ENCODE measurements at regions not wholly inside any gene's neighbourhood (a gene's known extent, or its start where the extent isn't known, plus 50 kb on each side); places are given as distances from the start of the nearest gene placed in this dataset.

- TF ChIP-seq ZNF274 (IDR thresholded peaks at IDR 0.05; ENCODE audit: low read depth, low read length) = no peak
- H3K4me3 ChIP-seq (ENCODE audit: low read length) = no peak overlapping the region
Measured at GRCh38 chr2:76381624-76382023, 670.9 kb upstream of the GCFC2 start.

DNA sequence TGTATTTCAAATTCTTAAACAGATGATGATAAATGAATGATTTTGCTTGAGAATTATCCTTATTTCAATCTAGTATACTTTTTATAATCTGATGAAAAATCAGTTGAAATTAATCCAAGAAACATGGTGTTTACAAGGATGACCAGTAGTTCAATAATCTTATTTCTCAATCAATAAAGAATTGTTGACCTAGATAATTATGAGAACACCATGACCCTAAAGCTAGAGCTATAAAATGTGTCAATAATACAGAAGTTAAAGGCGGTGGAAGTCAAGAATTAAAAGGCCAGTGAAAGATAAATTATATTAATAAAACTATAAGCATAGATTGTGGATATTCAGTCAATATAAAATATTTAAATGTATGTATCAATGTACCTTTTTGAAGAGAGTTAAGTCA, 667.4 kb upstream of the GCFC2 start:
- no peak overlapping the region for H3K4me3 ChIP-seq (ENCODE audit: low read length)
- TF ChIP-seq ZNF274 (IDR thresholded peaks at IDR 0.05; ENCODE audit: low read depth, low read length) = no peak

GRCh38 chr2:76341439-76341838, 630.7 kb upstream of the GCFC2 start:
- no peak for TF ChIP-seq ZNF274 (IDR thresholded peaks at IDR 0.05; ENCODE audit: low read depth, low read length)
- H3K4me3 ChIP-seq (ENCODE audit: low read length) = no peak overlapping the region

DNA sequence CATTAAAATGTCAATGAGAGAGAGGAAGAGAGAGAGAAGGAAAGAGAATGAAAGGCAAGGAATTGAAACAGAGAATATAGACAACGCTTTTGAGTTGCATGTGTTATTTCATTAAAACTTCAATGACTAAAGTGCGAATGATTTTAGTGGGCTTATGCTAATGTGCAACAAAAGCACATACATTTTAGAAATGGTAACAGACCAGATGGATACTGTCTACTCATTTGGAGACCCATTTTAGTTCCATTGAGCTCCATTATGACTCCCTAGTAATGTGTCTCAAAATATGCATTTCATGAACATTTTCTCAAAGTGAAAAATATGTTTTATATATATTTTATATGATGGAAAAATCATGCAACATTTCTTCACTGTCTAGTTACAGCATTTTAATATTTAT, 622.2 kb upstream of the GCFC2 start:
- no peak overlapping the region for H3K4me3 ChIP-seq (ENCODE audit: low read length)
- no peak for TF ChIP-seq ZNF274 (IDR thresholded peaks at IDR 0.05; ENCODE audit: low read depth, low read length)

DNA sequence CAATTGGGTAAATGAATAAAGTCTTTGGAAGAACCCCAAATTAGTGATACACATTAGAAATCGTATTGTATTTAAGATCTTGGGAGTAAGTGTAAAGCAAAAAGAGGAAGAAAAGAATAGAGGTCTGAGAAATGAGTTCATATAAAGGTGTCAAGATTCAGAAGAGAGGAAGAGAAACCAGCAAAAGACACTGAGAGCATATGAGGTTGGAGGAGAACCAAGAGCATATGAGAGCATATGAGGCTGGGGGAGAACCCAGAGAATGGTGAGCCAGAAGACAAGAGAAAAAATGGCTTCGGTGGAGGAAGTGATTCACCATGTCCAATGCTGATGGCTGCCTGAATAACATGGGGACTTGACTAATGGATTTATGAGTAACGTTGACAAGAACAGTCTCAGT, 620.1 kb upstream of the GCFC2 start:
- no peak overlapping the region for H3K4me3 ChIP-seq (ENCODE audit: low read length)
- no peak for TF ChIP-seq ZNF274 (IDR thresholded peaks at IDR 0.05; ENCODE audit: low read depth, low read length)

DNA sequence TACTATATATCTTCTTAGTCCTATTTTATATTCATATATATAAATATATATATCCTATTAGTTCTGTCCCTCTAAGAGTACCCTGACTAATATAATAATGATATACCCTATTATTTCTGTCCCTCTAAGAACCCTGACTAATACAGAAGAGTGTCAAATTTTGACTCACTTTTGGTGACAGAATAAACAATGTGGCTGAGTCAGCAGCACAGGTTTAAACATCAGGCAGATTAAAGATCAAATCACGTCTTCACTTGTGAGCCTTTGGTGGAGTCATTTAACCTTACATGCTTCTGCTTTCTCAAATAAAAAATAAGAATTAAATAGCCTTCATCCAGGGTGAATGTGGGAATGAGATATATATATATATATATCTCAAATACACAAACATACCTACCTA, 615.9 kb upstream of the GCFC2 start:
- no peak for TF ChIP-seq ZNF274 (IDR thresholded peaks at IDR 0.05; ENCODE audit: low read depth, low read length)
- H3K4me3 ChIP-seq (ENCODE audit: low read length) = no peak overlapping the region

GRCh38 chr2:76323381-76323780, 612.7 kb upstream of the GCFC2 start:
- no peak for TF ChIP-seq ZNF274 (IDR thresholded peaks at IDR 0.05; ENCODE audit: low read depth, low read length)
- no peak overlapping the region for H3K4me3 ChIP-seq (ENCODE audit: low read length)

DNA sequence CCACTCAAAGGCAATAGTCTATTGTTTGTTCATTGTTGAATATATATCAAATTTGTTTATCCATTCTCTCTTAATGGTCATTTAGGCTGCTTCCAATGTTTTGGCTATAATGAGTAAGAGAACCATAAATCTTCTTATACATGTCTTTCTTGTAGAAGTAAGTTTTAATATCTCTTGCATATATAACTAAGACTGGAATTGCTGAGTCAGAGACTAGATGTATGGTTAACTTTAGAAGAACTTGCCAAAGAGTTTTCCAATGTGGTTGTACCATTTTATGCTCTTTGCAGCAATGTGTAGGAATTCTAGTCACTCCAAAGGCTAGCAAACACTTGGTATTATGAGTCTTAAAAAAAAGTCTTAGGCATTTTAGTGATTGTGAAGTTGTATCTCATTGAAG, 610.0 kb upstream of the GCFC2 start:
- TF ChIP-seq ZNF274 (IDR thresholded peaks at IDR 0.05; ENCODE audit: low read depth, low read length) = no peak
- no peak overlapping the region for H3K4me3 ChIP-seq (ENCODE audit: low read length)

DNA sequence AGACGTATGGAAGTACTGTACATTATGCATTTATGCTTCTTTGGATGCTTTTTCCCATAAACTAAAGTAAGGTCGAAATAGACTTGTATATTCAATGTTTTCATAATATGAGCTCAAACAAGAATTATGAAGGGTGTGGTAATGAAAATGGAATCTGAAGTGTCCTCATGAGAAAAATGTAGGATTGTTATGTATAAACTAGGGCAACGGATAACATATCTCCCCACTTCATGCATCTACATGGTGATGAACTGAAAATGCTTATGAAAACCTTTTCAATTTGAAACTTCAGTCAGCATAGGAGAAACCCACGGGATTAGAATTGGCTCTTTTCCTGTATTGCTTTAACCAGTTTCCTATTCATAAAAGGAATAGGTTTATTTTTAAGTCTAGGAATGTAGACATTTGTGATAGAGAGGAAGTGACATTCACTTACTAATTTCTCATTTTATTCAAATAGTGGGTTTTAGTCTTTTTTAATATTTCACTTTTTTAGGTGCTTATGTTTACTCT, 608.2 kb upstream of the GCFC2 start:
- no peak overlapping the region for H3K4me3 ChIP-seq (ENCODE audit: low read length)
- TF ChIP-seq ZNF274 (IDR thresholded peaks at IDR 0.05; ENCODE audit: low read depth, low read length) = no peak

DNA sequence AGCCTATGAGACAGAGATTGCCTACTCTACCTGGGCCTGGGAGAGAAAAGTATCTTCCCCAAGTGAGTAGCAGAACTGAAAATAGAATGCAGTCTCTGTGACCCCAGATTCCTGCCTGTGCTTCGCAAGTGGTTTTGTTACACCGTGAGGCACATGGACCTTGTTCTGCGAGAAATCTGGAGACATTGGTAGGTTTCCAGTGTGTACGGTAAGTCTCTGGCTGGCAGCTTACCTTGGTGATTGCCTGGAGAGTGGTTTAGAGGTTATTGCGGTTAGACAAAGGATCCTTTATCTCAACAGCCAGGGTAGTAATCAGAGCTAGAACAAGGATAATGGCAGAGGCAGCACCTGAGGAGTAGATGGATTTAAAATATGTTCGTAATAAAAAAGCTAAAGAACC, 606.0 kb upstream of the GCFC2 start:
- H3K4me3 ChIP-seq (ENCODE audit: low read length) = no peak overlapping the region
- TF ChIP-seq ZNF274 (IDR thresholded peaks at IDR 0.05; ENCODE audit: low read depth, low read length) = no peak

- no peak for TF ChIP-seq ZNF274 (IDR thresholded peaks at IDR 0.05; ENCODE audit: low read depth, low read length)
- no peak overlapping the region for H3K4me3 ChIP-seq (ENCODE audit: low read length)
Measured at GRCh38 chr2:76314271-76315020, 603.7 kb upstream of the GCFC2 start.

- H3K4me3 ChIP-seq (ENCODE audit: low read length) = no peak overlapping the region
- no peak for TF ChIP-seq ZNF274 (IDR thresholded peaks at IDR 0.05; ENCODE audit: low read depth, low read length)
Measured at GRCh38 chr2:76312236-76312635, 601.5 kb upstream of the GCFC2 start.

GRCh38 chr2:76311728-76312127, 601.0 kb upstream of the GCFC2 start:
- no peak overlapping the region for H3K4me3 ChIP-seq (ENCODE audit: low read length)
- no peak for TF ChIP-seq ZNF274 (IDR thresholded peaks at IDR 0.05; ENCODE audit: low read depth, low read length)

DNA sequence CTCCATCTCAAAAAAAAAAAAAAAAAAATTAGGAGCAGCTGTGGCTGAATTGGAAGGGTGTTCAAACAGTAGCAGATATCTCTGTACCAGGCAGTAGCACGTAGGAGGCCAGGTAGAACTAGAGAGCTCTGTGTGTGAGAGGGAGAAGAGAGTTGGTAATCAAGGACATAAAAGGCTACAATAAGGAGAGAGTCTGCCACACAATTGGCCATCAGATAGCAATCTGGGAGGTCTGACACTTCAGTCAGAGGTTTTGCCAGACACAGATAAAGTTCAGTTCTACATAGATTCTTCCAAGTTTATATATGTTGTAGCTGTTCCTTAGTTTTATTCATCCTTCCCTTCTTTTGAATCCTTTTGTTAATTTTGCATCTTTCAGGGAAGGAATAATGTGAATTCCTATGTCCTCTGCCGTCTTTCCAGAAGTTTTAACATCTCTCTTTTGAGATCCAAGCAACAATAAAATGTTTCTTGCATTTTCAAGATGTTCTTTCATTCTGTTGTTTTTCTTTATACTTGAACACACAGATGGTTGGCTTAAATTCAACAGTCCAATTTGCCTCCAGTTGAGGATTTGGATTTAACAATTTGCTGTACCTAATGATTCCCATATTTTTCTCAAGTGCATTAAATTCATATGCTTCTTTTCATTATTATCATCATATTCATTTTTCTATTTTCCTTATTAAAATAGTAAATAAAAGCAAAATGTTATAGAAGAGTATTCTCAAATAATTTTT, 600.3 kb upstream of the GCFC2 start:
- no peak for TF ChIP-seq ZNF274 (IDR thresholded peaks at IDR 0.05; ENCODE audit: low read depth, low read length)
- H3K4me3 ChIP-seq (ENCODE audit: low read length) = no peak overlapping the region

GRCh38 chr2:76307495-76307894, 596.8 kb upstream of the GCFC2 start:
- TF ChIP-seq ZNF274 (IDR thresholded peaks at IDR 0.05; ENCODE audit: low read depth, low read length) = no peak
- no peak overlapping the region for H3K4me3 ChIP-seq (ENCODE audit: low read length)
